HepG2 (cell line): ENCODE measurements at regions not wholly inside any gene's neighbourhood (a gene's known extent, or its start where the extent isn't known, plus 50 kb on each side); places are given as distances from the start of the nearest gene placed in this dataset.
A peak's percentile ranks its signal among the peaks of the same experiment; 100 is the strongest.

Experiments
- EHMT2 ChIP-seq: fragments of 200-600 bp; sonication (generic); IDR thresholded peaks from 2 replicates; pipeline ENCODE4 v1.7.0; 2017; ENCODE audit warnings: antibody characterized with exemption, low read depth, low read length, borderline replicate concordance
- FOXA1 ChIP-seq, 2 experiments: fragments of 450-650 bp in 1 of 2; sonication (generic) in 1 of 2; formaldehyde crosslinking in 1 of 2; IDR thresholded peaks; 2 replicates each; pipeline versions ENCODE4 v1.4.0 to v1.6.1; 2016 to 2020; ENCODE audit warnings: missing genetic modification reagents in 1 of 2
- GPN1 ChIP-seq: sonication (generic); formaldehyde crosslinking; IDR thresholded peaks from 2 replicates; pipeline ENCODE4 v1.5.1; 2020; ENCODE audit warnings: missing genetic modification reagents, borderline replicate concordance
- HHEX ChIP-seq: IDR thresholded peaks from 2 replicates; pipeline ENCODE4 v1.6.1; 2016; ENCODE audit warnings: control low read depth
- NFKB2 ChIP-seq: sonication (generic); formaldehyde crosslinking; IDR thresholded peaks from 2 replicates; pipeline ENCODE4 v1.4.0; 2020; ENCODE audit warnings: missing genetic modification reagents, borderline replicate concordance
- NFYC ChIP-seq: IDR thresholded peaks from 2 replicates; pipeline ENCODE4 v1.6.1; 2016; ENCODE audit warnings: missing genetic modification reagents, missing compliant biosample characterization
- NRL ChIP-seq: sonication (generic); formaldehyde crosslinking; IDR thresholded peaks from 2 replicates; pipeline ENCODE4 v1.5.0; 2020; ENCODE audit warnings: missing genetic modification reagents, mild to moderate bottlenecking, moderate library complexity, borderline replicate concordance
- ZNF264 ChIP-seq: sonication (generic); formaldehyde crosslinking; IDR thresholded peaks from 2 replicates; pipeline ENCODE4 v1.4.0; 2020; ENCODE audit warnings: missing genetic modification reagents
- ZNF644 ChIP-seq: IDR thresholded peaks from 2 replicates; pipeline ENCODE4 v1.6.1; 2016; ENCODE audit warnings: low read depth
- ZSCAN22 ChIP-seq: sonication (generic); formaldehyde crosslinking; IDR thresholded peaks from 2 replicates; pipeline ENCODE4 v1.4.0; 2020; ENCODE audit warnings: mild to moderate bottlenecking, missing genetic modification reagents
- TF ChIP-seq, protein P1 (sequence below), 2 experiments: sonication (generic) in 1 of 2; formaldehyde crosslinking in 1 of 2; IDR thresholded peaks; 2 replicates each; pipeline versions ENCODE4 v1.6.1 to v1.9.0; 2014 to 2022; ENCODE audit warnings: antibody characterized with exemption in 1 of 2, borderline replicate concordance in 1 of 2, inconsistent platforms in 1 of 2, low read depth in 1 of 2, missing genetic modification reagents in 1 of 2
- TF ChIP-seq, protein P2 (sequence below): sonication (generic); formaldehyde crosslinking; IDR thresholded peaks from 2 replicates; pipeline ENCODE4 v1.4.0; 2020; ENCODE audit warnings: low read depth, missing genetic modification reagents

DNA sequence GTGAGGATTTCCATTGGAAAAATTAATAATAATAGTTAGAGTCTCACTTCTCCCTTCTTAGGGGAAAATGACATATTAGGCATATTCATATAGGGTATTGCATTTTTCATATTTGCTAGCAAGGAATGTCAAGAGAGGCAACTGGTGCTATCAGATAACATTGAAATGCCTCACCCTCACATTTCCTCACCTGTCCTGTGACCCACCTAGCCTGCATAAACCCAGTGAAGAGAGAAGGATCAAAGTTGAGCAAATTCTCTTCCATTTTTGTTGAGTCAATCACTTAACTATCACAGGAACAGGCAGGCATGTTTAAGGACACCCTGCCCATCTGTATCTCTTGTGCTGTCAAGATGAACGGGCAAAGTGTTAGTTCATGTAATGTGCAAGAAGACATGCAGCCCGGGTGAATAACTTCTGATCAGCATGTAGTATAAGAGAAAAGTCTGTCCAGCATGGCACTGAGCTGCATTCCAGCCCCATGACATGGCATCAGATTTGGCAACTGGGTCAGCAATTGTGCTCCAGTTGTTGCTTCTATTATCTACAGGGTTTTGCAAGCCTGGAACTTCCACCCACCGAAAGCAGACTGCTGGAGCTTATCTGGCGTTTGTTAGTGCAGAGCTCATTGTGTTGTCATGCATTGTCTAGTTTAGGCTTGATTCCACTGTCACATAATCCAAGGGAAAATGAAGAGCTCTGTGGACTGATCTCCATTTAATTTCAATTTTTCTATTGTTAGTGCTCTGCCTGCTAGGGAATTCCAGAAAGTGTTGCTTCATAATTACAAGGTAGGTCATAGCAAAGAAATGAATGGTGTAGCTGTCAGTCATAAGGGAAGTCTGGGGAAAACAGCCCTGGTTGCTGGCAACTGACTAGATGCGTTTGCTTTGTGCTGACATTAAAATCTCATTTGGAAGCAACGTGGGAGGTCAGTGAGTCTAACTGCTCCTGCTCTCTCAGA is 138.4 kb upstream of the TNFAIP3 start (continued):
- TF ChIP-seq, protein P1, sequence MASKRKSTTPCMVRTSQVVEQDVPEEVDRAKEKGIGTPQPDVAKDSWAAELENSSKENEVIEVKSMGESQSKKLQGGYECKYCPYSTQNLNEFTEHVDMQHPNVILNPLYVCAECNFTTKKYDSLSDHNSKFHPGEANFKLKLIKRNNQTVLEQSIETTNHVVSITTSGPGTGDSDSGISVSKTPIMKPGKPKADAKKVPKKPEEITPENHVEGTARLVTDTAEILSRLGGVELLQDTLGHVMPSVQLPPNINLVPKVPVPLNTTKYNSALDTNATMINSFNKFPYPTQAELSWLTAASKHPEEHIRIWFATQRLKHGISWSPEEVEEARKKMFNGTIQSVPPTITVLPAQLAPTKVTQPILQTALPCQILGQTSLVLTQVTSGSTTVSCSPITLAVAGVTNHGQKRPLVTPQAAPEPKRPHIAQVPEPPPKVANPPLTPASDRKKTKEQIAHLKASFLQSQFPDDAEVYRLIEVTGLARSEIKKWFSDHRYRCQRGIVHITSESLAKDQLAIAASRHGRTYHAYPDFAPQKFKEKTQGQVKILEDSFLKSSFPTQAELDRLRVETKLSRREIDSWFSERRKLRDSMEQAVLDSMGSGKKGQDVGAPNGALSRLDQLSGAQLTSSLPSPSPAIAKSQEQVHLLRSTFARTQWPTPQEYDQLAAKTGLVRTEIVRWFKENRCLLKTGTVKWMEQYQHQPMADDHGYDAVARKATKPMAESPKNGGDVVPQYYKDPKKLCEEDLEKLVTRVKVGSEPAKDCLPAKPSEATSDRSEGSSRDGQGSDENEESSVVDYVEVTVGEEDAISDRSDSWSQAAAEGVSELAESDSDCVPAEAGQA (IDR thresholded peaks at IDR 0.05; ENCODE audit: low read depth), result no peak
- TF ChIP-seq, protein P1 (CRISPR knock-in tag; IDR thresholded peaks at IDR 0.05; ENCODE audit: borderline replicate concordance), result no peak
- TF ChIP-seq NRL (CRISPR knock-in tag) (no peak), ZSCAN22 (CRISPR knock-in tag) (no peak), ZNF644 (CRISPR knock-in tag) (peak; percentile 55; the same call in 1 of the 2 replicates), EHMT2 (peak; percentile 53; the same call in 1 of the 2 replicates), FOXA1 (IDR thresholded peaks at IDR 0.05) (no peak), FOXA1 (CRISPR knock-in tag; IDR thresholded peaks at IDR 0.05) (peak; percentile 35), NFYC (CRISPR knock-in tag) (no peak), HHEX (CRISPR knock-in tag) (no peak), NFKB2 (CRISPR knock-in tag) (no peak), ZNF264 (CRISPR knock-in tag) (no peak), GPN1 (CRISPR knock-in tag) (no peak)
- TF ChIP-seq, protein P2, sequence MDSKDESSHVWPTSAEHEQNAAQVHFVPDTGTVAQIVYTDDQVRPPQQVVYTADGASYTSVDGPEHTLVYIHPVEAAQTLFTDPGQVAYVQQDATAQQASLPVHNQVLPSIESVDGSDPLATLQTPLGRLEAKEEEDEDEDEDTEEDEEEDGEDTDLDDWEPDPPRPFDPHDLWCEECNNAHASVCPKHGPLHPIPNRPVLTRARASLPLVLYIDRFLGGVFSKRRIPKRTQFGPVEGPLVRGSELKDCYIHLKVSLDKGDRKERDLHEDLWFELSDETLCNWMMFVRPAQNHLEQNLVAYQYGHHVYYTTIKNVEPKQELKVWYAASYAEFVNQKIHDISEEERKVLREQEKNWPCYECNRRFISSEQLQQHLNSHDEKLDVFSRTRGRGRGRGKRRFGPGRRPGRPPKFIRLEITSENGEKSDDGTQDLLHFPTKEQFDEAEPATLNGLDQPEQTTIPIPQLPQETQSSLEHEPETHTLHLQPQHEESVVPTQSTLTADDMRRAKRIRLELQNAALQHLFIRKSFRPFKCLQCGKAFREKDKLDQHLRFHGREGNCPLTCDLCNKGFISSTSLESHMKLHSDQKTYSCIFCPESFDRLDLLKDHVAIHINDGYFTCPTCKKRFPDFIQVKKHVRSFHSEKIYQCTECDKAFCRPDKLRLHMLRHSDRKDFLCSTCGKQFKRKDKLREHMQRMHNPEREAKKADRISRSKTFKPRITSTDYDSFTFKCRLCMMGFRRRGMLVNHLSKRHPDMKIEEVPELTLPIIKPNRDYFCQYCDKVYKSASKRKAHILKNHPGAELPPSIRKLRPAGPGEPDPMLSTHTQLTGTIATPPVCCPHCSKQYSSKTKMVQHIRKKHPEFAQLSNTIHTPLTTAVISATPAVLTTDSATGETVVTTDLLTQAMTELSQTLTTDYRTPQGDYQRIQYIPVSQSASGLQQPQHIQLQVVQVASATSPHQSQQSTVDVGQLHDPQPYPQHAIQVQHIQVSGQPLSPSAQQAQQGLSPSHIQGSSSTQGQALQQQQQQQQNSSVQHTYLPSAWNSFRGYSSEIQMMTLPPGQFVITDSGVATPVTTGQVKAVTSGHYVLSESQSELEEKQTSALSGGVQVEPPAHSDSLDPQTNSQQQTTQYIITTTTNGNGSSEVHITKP (CRISPR knock-in tag), result 0 out of 2 replicates have a peak, but pooled peaks have one; percentile 27
